ENCODE measurements at regions not wholly inside any gene's neighbourhood (a gene's known extent, or its start where the extent isn't known, plus 50 kb on each side); places are given as distances from the start of the nearest gene placed in this dataset.

- no peak for TF ChIP-seq CTCF (IDR thresholded peaks at IDR 0.05)
- TF ChIP-seq POLR2AphosphoS5 (IDR thresholded peaks at IDR 0.05), result no peak
- no peak for TF ChIP-seq POLR2A (IDR thresholded peaks at IDR 0.05)
Measured at GRCh38 chr1:83086346-83086745, 912.6 kb downstream of the TTLL7 start.
